ENCODE measurements at regions not wholly inside any gene's neighbourhood (a gene's known extent, or its start where the extent isn't known, plus 50 kb on each side); places are given as distances from the start of the nearest gene placed in this dataset.
"Not testable (repeated sequence)": the region's sequence is repeated elsewhere in the genome, so short reads cannot be mapped to it uniquely, and the experiment has no call there.

DNA sequence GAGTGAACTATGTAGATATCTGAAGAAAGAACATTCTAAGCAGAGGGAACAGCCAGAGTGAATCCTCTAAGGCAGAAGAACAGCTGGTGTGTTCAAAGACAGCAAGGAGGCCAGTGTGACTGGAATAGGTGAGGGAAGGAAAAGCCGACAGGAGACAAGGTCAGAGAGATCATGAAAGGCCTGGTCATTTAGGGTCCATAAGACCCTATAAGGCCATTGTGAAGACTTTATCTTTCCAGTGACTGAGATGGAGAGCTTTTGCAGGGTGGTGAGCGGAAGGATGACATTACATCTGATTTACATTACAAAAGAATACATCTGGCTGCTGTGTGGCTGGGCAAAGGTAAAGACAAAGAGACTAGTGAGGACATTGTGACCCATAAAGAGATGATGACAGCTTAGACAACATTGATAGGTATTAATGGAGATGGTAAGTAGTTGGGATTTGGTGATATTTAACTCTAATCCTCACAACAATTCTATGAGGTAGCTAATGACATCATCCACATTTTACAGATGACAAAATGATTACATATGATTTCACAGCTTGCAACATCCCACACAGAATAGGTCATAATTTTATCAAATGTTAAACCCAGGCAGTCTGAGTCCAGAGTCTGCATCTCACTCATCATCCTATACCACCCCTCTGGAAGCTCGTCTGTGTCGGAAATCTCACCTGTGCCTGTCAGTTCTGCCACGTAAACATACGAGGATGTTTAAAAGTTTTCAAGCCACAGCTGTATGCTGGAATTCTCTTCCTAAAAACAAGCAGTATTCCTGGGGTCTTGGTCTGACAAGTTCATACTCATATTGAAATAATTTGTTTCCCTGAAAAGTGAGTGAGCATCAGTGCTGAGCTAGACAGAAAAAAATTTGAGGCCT is 70.2 kb upstream of the PIK3R4 start:
- Histone ChIP-seq H3K23ac (ENCODE audit: low read length in 2 of 2) (no peak overlapping the region), H3K4me1 (ENCODE audit: control insufficient read depth, insufficient read depth, low read depth, low read length) (no peaks in the 10 kb centered on the region), H4K8ac (ENCODE audit: low read length) (no peak overlapping the region), H3K18ac (ENCODE audit: low read depth in 1 of 2, low read length in 2 of 2) (no peak overlapping the region), H3K14ac (ENCODE audit: low read length in 2 of 2) (no peak overlapping the region), H3K4me2 (ENCODE audit: low read length, poor library complexity, severe bottlenecking) (no peak overlapping the region), H3K9me3 (ENCODE audit: control insufficient read depth, low read length) (no peaks in the 10 kb centered on the region), H2BK120ac (ENCODE audit: low read depth, low read length) (no peak overlapping the region), H2BK12ac (ENCODE audit: low read length in 2 of 2) (no peak overlapping the region), H2BK5ac (ENCODE audit: low read depth, low read length, poor library complexity, severe bottlenecking) (no peak overlapping the region), H3K79me1 (replicated peaks; ENCODE audit: low read length, poor library complexity, severe bottlenecking) (no peaks in the 10 kb centered on the region), H3K27ac (ENCODE audit: low read length, poor library complexity, severe bottlenecking) (no peak overlapping the region), H3K4me3 (ENCODE audit: insufficient read depth in 1 of 2, low read depth in 1 of 2, low read length in 2 of 2) (no peak overlapping the region), H4K91ac (ENCODE audit: low read length) (no peak overlapping the region), H3K27me3 (ENCODE audit: control insufficient read depth in 1 of 2, insufficient read depth in 1 of 2, low read length in 2 of 2) (peaks cover 0 to 6% of the 10 kb centered on the region in 2 experiments), H3K9ac (ENCODE audit: low read length) (no peak overlapping the region), H2AK5ac (ENCODE audit: low read length, severe bottlenecking) (no peak overlapping the region), H2AFZ (ENCODE audit: low read depth, low read length) (no peak overlapping the region), H3K4ac (ENCODE audit: low read depth in 1 of 2, low read length in 2 of 2) (no peak overlapping the region), H3K36me3 (ENCODE audit: control insufficient read depth in 1 of 2, insufficient read depth in 2 of 2, low read depth in 1 of 2, low read length in 2 of 2) (no peaks in the 10 kb centered on the region), H2BK15ac (ENCODE audit: low read depth, poor library complexity, severe bottlenecking) (no peak overlapping the region)
- WGBS: 91% methylated on average over 6 of the region's 6 CpGs
- no peak for DNase-seq

DNA sequence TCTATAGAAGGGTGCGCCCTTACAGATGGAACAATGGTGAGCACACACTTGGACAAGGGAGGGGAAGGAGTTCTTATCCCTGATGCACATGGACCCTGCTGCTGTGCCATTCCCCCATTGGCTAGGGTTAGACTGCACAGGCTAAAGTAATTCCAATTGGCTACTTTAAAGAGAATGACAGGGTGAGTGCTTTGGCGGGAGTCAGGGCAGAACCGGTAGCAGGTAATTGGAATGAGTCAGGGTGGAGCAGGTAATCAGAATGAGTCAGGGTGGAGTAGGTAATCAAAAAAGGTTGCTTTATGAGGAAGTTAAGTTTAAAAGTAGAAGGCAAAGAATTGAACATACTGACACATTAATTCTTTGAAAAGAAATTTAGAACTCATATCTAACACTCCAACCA is 71.4 kb upstream of the PIK3R4 start:
- not testable (repeated sequence) for H3K9ac ChIP-seq (ENCODE audit: low read length); H2BK12ac ChIP-seq (ENCODE audit: low read length in 2 of 2); H3K4me2 ChIP-seq (ENCODE audit: low read length, poor library complexity, severe bottlenecking); H3K18ac ChIP-seq (ENCODE audit: low read depth in 1 of 2, low read length in 2 of 2); H3K4me1 ChIP-seq (ENCODE audit: control insufficient read depth, insufficient read depth, low read depth, low read length); H3K4me3 ChIP-seq (ENCODE audit: insufficient read depth in 1 of 2, low read depth in 1 of 2, low read length in 2 of 2); H3K79me1 ChIP-seq (replicated peaks; ENCODE audit: low read length, poor library complexity, severe bottlenecking); H4K91ac ChIP-seq (ENCODE audit: low read length); H3K14ac ChIP-seq (ENCODE audit: low read length in 2 of 2); H3K36me3 ChIP-seq (ENCODE audit: control insufficient read depth in 1 of 2, insufficient read depth in 2 of 2, low read depth in 1 of 2, low read length in 2 of 2); H3K9me3 ChIP-seq (ENCODE audit: control insufficient read depth, low read length); DNase-seq; H2BK5ac ChIP-seq (ENCODE audit: low read depth, low read length, poor library complexity, severe bottlenecking); H2AK5ac ChIP-seq (ENCODE audit: low read length, severe bottlenecking); H4K8ac ChIP-seq (ENCODE audit: low read length); H2AFZ ChIP-seq (ENCODE audit: low read depth, low read length); H2BK15ac ChIP-seq (ENCODE audit: low read depth, poor library complexity, severe bottlenecking); H3K23ac ChIP-seq (ENCODE audit: low read length in 2 of 2); H2BK120ac ChIP-seq (ENCODE audit: low read depth, low read length); H3K27ac ChIP-seq (ENCODE audit: low read length, poor library complexity, severe bottlenecking); H3K4ac ChIP-seq (ENCODE audit: low read depth in 1 of 2, low read length in 2 of 2); H3K27me3 ChIP-seq (ENCODE audit: control insufficient read depth in 1 of 2, insufficient read depth in 1 of 2, low read length in 2 of 2)
- 91% methylated on average over 3 of the region's 3 CpGs for WGBS

DNA sequence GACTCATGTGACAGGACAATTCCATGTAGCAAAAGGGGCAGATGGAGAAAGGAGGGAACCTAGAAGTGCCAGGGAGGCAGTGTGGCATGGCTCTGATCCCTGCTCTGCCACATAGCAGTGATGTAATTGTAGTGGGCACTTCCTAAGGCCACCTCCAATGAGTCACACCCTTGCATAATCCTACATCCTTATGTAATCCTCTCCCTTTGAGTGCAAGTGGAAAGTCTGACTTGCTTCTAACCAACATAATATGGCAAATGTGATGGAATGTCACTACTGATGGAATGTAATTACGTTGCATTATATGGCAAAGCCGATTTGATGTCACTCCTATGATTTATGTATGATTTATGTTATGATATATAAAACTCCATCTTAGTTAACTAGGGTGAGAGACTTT is 72.9 kb upstream of the ATP2C1 start:
- Histone ChIP-seq H3K9ac (ENCODE audit: low read length) (no peak overlapping the region), H2BK12ac (ENCODE audit: low read length in 2 of 2) (no peak overlapping the region), H3K4me3 (ENCODE audit: insufficient read depth in 1 of 2, low read depth in 1 of 2, low read length in 2 of 2) (no peak overlapping the region), H4K91ac (ENCODE audit: low read length) (no peak overlapping the region), H3K23ac (ENCODE audit: low read length in 2 of 2) (no peak overlapping the region), H3K79me1 (replicated peaks; ENCODE audit: low read length, poor library complexity, severe bottlenecking) (no peaks in the 10 kb centered on the region), H2BK5ac (ENCODE audit: low read depth, low read length, poor library complexity, severe bottlenecking) (no peak overlapping the region), H2BK120ac (ENCODE audit: low read depth, low read length) (no peak overlapping the region), H3K4ac (ENCODE audit: low read depth in 1 of 2, low read length in 2 of 2) (no peak overlapping the region), H3K18ac (ENCODE audit: low read depth in 1 of 2, low read length in 2 of 2) (no peak overlapping the region), H3K14ac (ENCODE audit: low read length in 2 of 2) (no peak overlapping the region), H3K9me3 (ENCODE audit: control insufficient read depth, low read length) (no peaks in the 10 kb centered on the region), H3K27ac (ENCODE audit: low read length, poor library complexity, severe bottlenecking) (no peak overlapping the region), H2BK15ac (ENCODE audit: low read depth, poor library complexity, severe bottlenecking) (no peak overlapping the region), H2AK5ac (ENCODE audit: low read length, severe bottlenecking) (no peak overlapping the region), H3K27me3 (ENCODE audit: control insufficient read depth in 1 of 2, insufficient read depth in 1 of 2, low read length in 2 of 2) (peaks cover 6 to 7% of the 10 kb centered on the region in 2 experiments), H3K4me2 (ENCODE audit: low read length, poor library complexity, severe bottlenecking) (no peak overlapping the region), H4K8ac (ENCODE audit: low read length) (no peak overlapping the region), H3K36me3 (ENCODE audit: control insufficient read depth in 1 of 2, insufficient read depth in 2 of 2, low read depth in 1 of 2, low read length in 2 of 2) (no peaks in the 10 kb centered on the region), H2AFZ (ENCODE audit: low read depth, low read length) (no peak overlapping the region), H3K4me1 (ENCODE audit: control insufficient read depth, insufficient read depth, low read depth, low read length) (no peaks in the 10 kb centered on the region)
- no CpG with 5 or more reads among the region's 2 CpGs for WGBS
- peak; percentile 58 for DNase-seq

DNA sequence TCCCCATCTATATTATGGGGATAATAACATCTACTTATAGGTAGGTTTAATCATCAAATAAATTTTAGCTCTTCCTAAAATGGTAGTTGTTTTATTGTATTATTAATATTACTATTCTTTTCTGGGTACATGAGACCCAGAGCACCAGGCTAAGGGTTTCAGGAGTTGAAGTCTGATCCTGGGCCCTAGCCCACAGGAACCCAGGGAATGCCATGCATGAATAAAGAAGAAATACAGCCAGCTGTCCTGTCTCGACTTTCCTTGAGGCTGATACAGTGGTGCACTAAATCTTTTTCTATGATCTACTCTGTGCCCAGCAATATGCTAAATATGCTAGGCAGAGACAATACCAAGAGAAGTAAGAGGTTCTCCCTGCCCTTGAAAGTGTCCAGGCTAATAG is 72.1 kb upstream of the ATP2C1 start:
- H3K79me1 ChIP-seq (replicated peaks; ENCODE audit: low read length, poor library complexity, severe bottlenecking): no peaks in the 10 kb centered on the region
- H2AK5ac ChIP-seq (ENCODE audit: low read length, severe bottlenecking): no peak overlapping the region
- H3K14ac ChIP-seq (ENCODE audit: low read length in 2 of 2): no peak overlapping the region
- H2BK12ac ChIP-seq (ENCODE audit: low read length in 2 of 2): no peak overlapping the region
- H3K4me3 ChIP-seq (ENCODE audit: insufficient read depth in 1 of 2, low read depth in 1 of 2, low read length in 2 of 2): no peak overlapping the region
- no peak overlapping the region for H4K8ac ChIP-seq (ENCODE audit: low read length)
- peaks cover 6 to 7% of the 10 kb centered on the region in 2 experiments for H3K27me3 ChIP-seq (ENCODE audit: control insufficient read depth in 1 of 2, insufficient read depth in 1 of 2, low read length in 2 of 2)
- H2AFZ ChIP-seq (ENCODE audit: low read depth, low read length): no peak overlapping the region
- no peak overlapping the region for H3K27ac ChIP-seq (ENCODE audit: low read length, poor library complexity, severe bottlenecking)
- H3K36me3 ChIP-seq (ENCODE audit: control insufficient read depth in 1 of 2, insufficient read depth in 2 of 2, low read depth in 1 of 2, low read length in 2 of 2): no peaks in the 10 kb centered on the region
- WGBS: 60% methylated on average over 1 of the region's 1 CpG
- H2BK5ac ChIP-seq (ENCODE audit: low read depth, low read length, poor library complexity, severe bottlenecking): no peak overlapping the region
- H3K4me2 ChIP-seq (ENCODE audit: low read length, poor library complexity, severe bottlenecking): no peak overlapping the region
- H3K9ac ChIP-seq (ENCODE audit: low read length): no peak overlapping the region
- H4K91ac ChIP-seq (ENCODE audit: low read length): no peak overlapping the region
- H3K23ac ChIP-seq (ENCODE audit: low read length in 2 of 2): no peak overlapping the region
- H3K18ac ChIP-seq (ENCODE audit: low read depth in 1 of 2, low read length in 2 of 2): no peak overlapping the region
- no peaks in the 10 kb centered on the region for H3K9me3 ChIP-seq (ENCODE audit: control insufficient read depth, low read length)
- H2BK120ac ChIP-seq (ENCODE audit: low read depth, low read length): no peak overlapping the region
- no peak overlapping the region for H3K4ac ChIP-seq (ENCODE audit: low read depth in 1 of 2, low read length in 2 of 2)
- no peak overlapping the region for H2BK15ac ChIP-seq (ENCODE audit: low read depth, poor library complexity, severe bottlenecking)
- no peak for DNase-seq
- no peaks in the 10 kb centered on the region for H3K4me1 ChIP-seq (ENCODE audit: control insufficient read depth, insufficient read depth, low read depth, low read length)

All from mesenchymal stem cell (in vitro differentiated cells and primary cell).